GM18519 (cell line): ENCODE measurements at regions not wholly inside any gene's neighbourhood (a gene's known extent, or its start where the extent isn't known, plus 50 kb on each side); places are given as distances from the start of the nearest gene placed in this dataset.
"Not testable (repeated sequence)": the region's sequence is repeated elsewhere in the genome, so short reads cannot be mapped to it uniquely, and the experiment has no call there.

Experiments used
- ATAC-seq: cut with Tn5 transposase; IDR thresholded peaks from one replicate; pipeline ENCODE4 v1.9.1; 2021; ENCODE audit warnings: mild to moderate bottlenecking, moderate library complexity; ENCODE audit not compliant: unreplicated experiment, low FRiP score

GRCh38 chr2:8107150-8107549 is 574.7 kb upstream of the ID2 start:
- no peak for ATAC-seq

GRCh38 chr2:8107621-8108378 is 574.1 kb upstream of the ID2 start:
- ATAC-seq = no peak

- ATAC-seq = no peak
Observed at GRCh38 chr2:8110716-8111115, 571.1 kb upstream of the ID2 start.

GRCh38 chr2:8111193-8111592 is 570.7 kb upstream of the ID2 start:
- no peak for ATAC-seq

- ATAC-seq = no peak
Observed at GRCh38 chr2:8115456-8115855, 566.4 kb upstream of the ID2 start.

- no peak for ATAC-seq
Observed at GRCh38 chr2:8115966-8116365, 565.9 kb upstream of the ID2 start.

GRCh38 chr2:8116661-8117060 is 565.2 kb upstream of the ID2 start:
- ATAC-seq = peak; percentile 79

GRCh38 chr2:8118940-8119781 is 562.7 kb upstream of the ID2 start:
- no peak for ATAC-seq

GRCh38 chr2:8119782-8120505 is 561.9 kb upstream of the ID2 start:
- ATAC-seq = no peak

- no peak for ATAC-seq
Observed at GRCh38 chr2:8120506-8120860, 561.4 kb upstream of the ID2 start.

- ATAC-seq = no peak
Observed at GRCh38 chr2:8121022-8121825, 560.6 kb upstream of the ID2 start.

- ATAC-seq = no peak
Observed at GRCh38 chr2:8121826-8122513, 559.9 kb upstream of the ID2 start.

- ATAC-seq = no peak
Observed at GRCh38 chr2:8122520-8122919, 559.3 kb upstream of the ID2 start.

- no peak for ATAC-seq
Observed at GRCh38 chr2:8123464-8123863, 558.4 kb upstream of the ID2 start.

GRCh38 chr2:8125741-8126711 is 555.8 kb upstream of the ID2 start:
- no peak for ATAC-seq

- ATAC-seq = no peak
Observed at GRCh38 chr2:8126783-8127182, 555.1 kb upstream of the ID2 start.

GRCh38 chr2:8131423-8131822 is 550.4 kb upstream of the ID2 start:
- ATAC-seq = not testable (repeated sequence)

- ATAC-seq = no peak
Observed at GRCh38 chr2:8132351-8132831, 549.5 kb upstream of the ID2 start.

GRCh38 chr2:8132879-8133278 is 549.0 kb upstream of the ID2 start:
- no peak for ATAC-seq
